Astrocyte (in vitro differentiated cells and primary cell): ENCODE measurements at regions not wholly inside any gene's neighbourhood (a gene's known extent, or its start where the extent isn't known, plus 50 kb on each side); places are given as distances from the start of the nearest gene placed in this dataset.

Experiments
- DNase-seq: peaks from one replicate; pipeline ENCODE4 v3.0.0-alpha.2; 2010; ENCODE audit warnings: low read depth
- FAIRE-seq: peaks from 2 replicates; lab custom pipeline; 2011; peaks lifted over from hg19 to GRCh38; lab: Jason Lieb, UNC
- H2AFZ ChIP-seq: 2 replicates; pipeline ENCODE4 v1.6.0; 2012; ENCODE audit warnings: low read depth, low read length, inconsistent platforms
- H3K27ac ChIP-seq: 2 replicates; pipeline ENCODE4 v1.5.1; 2011; ENCODE audit warnings: low read depth, low read length, inconsistent platforms
- H3K27me3 ChIP-seq: 2 replicates; pipeline ENCODE4 v1.6.0; 2011; ENCODE audit warnings: low read length, inconsistent platforms; ENCODE audit not compliant: insufficient read depth
- H3K36me3 ChIP-seq: 2 replicates; pipeline ENCODE4 v1.5.1; 2011; ENCODE audit warnings: low read length, inconsistent platforms; ENCODE audit not compliant: insufficient read depth
- H3K4me1 ChIP-seq: 2 replicates; pipeline ENCODE4 v1.5.1; 2011; ENCODE audit warnings: low read length, inconsistent platforms; ENCODE audit not compliant: insufficient read depth
- H3K4me2 ChIP-seq: 2 replicates; pipeline ENCODE4 v1.6.0; 2012; ENCODE audit warnings: low read length, inconsistent platforms
- H3K4me3 ChIP-seq: 2 replicates; pipeline ENCODE4 v1.5.1; 2011; ENCODE audit warnings: low read depth, mild to moderate bottlenecking, low read length, inconsistent platforms; ENCODE audit not compliant: insufficient read depth
- H3K79me2 ChIP-seq: 2 replicates; pipeline ENCODE4 v1.6.0; 2012; ENCODE audit warnings: mild to moderate bottlenecking, low read length, inconsistent platforms; ENCODE audit not compliant: insufficient read depth
- H3K9ac ChIP-seq: 2 replicates; pipeline ENCODE4 v1.6.0; 2012; ENCODE audit warnings: mild to moderate bottlenecking, low read length, inconsistent platforms
- H3K9me3 ChIP-seq: 2 replicates; pipeline ENCODE4 v1.5.1; 2012; ENCODE audit warnings: low read depth, mild to moderate bottlenecking, low read length, inconsistent platforms; ENCODE audit not compliant: insufficient read depth
- H4K20me1 ChIP-seq: 2 replicates; pipeline ENCODE4 v1.6.0; 2012; ENCODE audit warnings: low read length, inconsistent platforms; ENCODE audit not compliant: insufficient read depth
- H3K27ac Mint-ChIP-seq: one replicate; pipeline ENCODE4 v1.8.0; 2021; ENCODE audit warnings: mild to moderate bottlenecking, mixed read lengths; ENCODE audit not compliant: unreplicated experiment
- H3K27me3 Mint-ChIP-seq: one replicate; pipeline ENCODE4 v1.8.0; 2021; ENCODE audit warnings: low read depth, mixed read lengths; ENCODE audit not compliant: unreplicated experiment
- H3K36me3 Mint-ChIP-seq: one replicate; pipeline ENCODE4 v1.8.0; 2021; ENCODE audit warnings: low read depth, mixed read lengths; ENCODE audit not compliant: unreplicated experiment
- H3K4me1 Mint-ChIP-seq: one replicate; pipeline ENCODE4 v1.8.0; 2021; ENCODE audit warnings: low read depth, mixed read lengths; ENCODE audit not compliant: unreplicated experiment
- H3K4me3 Mint-ChIP-seq: one replicate; pipeline ENCODE4 v1.8.0; 2021; ENCODE audit warnings: mild to moderate bottlenecking, moderate library complexity, mixed read lengths; ENCODE audit not compliant: unreplicated experiment
- H3K9me3 Mint-ChIP-seq: one replicate; pipeline ENCODE4 v1.8.0; 2021; ENCODE audit warnings: mild to moderate bottlenecking, mixed read lengths; ENCODE audit not compliant: unreplicated experiment
- CTCF ChIP-seq: IDR thresholded peaks from 2 replicates; pipeline ENCODE4 v1.5.1; 2011; ENCODE audit warnings: low read depth, mild to moderate bottlenecking, inconsistent platforms, low read length, moderate library complexity; ENCODE audit not compliant: insufficient read depth
- EZH2 ChIP-seq: IDR thresholded peaks from 2 replicates; pipeline ENCODE4 v1.6.1; 2012; ENCODE audit warnings: mild to moderate bottlenecking, low read length, inconsistent platforms; ENCODE audit not compliant: insufficient read depth

DNA sequence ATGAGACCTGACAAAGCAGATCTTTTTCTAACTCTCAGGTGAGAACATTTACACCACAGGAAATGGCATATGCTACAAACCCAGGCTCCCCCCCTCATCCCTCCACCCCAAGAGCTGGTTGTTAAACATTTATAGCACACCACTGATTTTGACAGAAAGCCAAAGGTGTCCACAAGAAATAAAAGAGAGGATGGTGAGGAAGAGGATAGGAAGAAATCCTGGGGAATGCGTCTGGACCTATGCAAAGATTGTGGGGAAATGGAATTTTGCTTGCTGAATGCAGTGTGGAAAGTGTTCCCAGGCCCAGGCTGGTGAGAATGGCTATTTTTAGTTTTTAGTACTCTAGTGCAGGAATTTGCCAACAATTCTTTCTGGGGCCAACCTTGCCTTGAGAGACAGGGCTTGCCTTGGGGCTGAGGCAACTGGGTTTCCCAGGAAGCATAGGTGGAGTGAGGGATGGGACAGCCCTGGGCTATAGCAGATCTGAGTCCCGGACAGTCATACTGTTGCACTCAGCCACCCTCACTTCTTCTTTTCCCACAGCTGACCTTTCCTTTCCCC, 163.9 kb downstream of the ADAMTS15 start:
- no peaks in the 10 kb centered on the region for H3K9me3 ChIP-seq
- H3K79me2 ChIP-seq: no peaks in the 10 kb centered on the region
- no peaks in the 10 kb centered on the region for H4K20me1 ChIP-seq
- peak overlapping the region; percentile 100 for H3K27ac Mint-ChIP-seq
- peak overlapping the region; percentile 4 for H3K4me3 ChIP-seq
- H3K4me2 ChIP-seq: peak overlapping the region; percentile 70
- no peak overlapping the region for H2AFZ ChIP-seq
- no peaks in the 10 kb centered on the region for H3K27me3 ChIP-seq
- peaks cover under 1% of the 10 kb centered on the region for H3K27me3 Mint-ChIP-seq
- H3K36me3 ChIP-seq: no peaks in the 10 kb centered on the region
- TF ChIP-seq EZH2 (no peak), CTCF (no peak)
- no peaks in the 10 kb centered on the region for H3K36me3 Mint-ChIP-seq
- peaks cover 2% of the 10 kb centered on the region for H3K9me3 Mint-ChIP-seq
- H3K9ac ChIP-seq: peak overlapping the region; percentile 66
- H3K27ac ChIP-seq: peak overlapping the region; percentile 92
- H3K4me3 Mint-ChIP-seq: peak overlapping the region; percentile 45
- FAIRE-seq: no peak
- H3K4me1 ChIP-seq: peaks cover 15% of the 10 kb centered on the region
- peak; percentile 82 for DNase-seq
- peaks cover 21% of the 10 kb centered on the region for H3K4me1 Mint-ChIP-seq

- H3K9me3 Mint-ChIP-seq: peaks cover 4% of the 10 kb centered on the region
- H3K4me1 ChIP-seq: peaks cover 15% of the 10 kb centered on the region
- no peak overlapping the region for H3K4me3 Mint-ChIP-seq
- DNase-seq: no peak
- H4K20me1 ChIP-seq: no peaks in the 10 kb centered on the region
- no peaks in the 10 kb centered on the region for H3K27me3 ChIP-seq
- H3K36me3 ChIP-seq: no peaks in the 10 kb centered on the region
- H3K9me3 ChIP-seq: no peaks in the 10 kb centered on the region
- FAIRE-seq: no peak
- H3K9ac ChIP-seq: no peak overlapping the region
- H3K4me2 ChIP-seq: no peak overlapping the region
- H3K27ac ChIP-seq: peak overlapping the region; percentile 92
- H3K27ac Mint-ChIP-seq: peak overlapping the region; percentile 100
- H3K4me3 ChIP-seq: no peak overlapping the region
- no peaks in the 10 kb centered on the region for H3K79me2 ChIP-seq
- no peaks in the 10 kb centered on the region for H3K27me3 Mint-ChIP-seq
- no peak overlapping the region for H2AFZ ChIP-seq
- H3K4me1 Mint-ChIP-seq: peaks cover 21% of the 10 kb centered on the region
- H3K36me3 Mint-ChIP-seq: no peaks in the 10 kb centered on the region
- TF ChIP-seq CTCF: no peak
- no peak for TF ChIP-seq EZH2
Measured at GRCh38 chr11:130613396-130613795, 165.0 kb downstream of the ADAMTS15 start.

DNA sequence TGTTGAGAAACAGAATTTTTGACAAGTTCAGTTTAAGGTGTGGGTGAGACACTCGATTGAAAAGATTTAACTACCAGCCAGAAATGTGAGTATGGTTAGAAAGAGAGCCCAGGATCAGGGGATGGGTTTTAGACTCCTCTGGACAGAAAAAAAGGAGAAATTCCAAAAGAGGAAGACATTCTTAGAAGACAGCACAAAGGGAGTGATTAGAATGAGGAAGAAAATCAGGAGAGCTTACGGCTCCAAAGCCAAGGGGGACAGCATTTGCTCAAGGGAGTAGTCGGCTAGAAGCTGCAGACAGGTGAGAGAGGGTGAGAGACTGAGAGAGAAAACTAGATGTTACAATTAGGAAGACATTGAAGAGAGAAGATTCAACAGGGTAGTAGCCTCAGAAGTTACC, 166.1 kb downstream of the ADAMTS15 start:
- H3K27ac Mint-ChIP-seq: no peak overlapping the region
- TF ChIP-seq EZH2 (no peak), CTCF (no peak)
- H3K9me3 Mint-ChIP-seq: peaks cover 7% of the 10 kb centered on the region
- no peak overlapping the region for H3K4me2 ChIP-seq
- no peaks in the 10 kb centered on the region for H3K79me2 ChIP-seq
- FAIRE-seq (no peak), DNase-seq (no peak)
- no peaks in the 10 kb centered on the region for H4K20me1 ChIP-seq
- H3K4me1 Mint-ChIP-seq: peaks cover 21% of the 10 kb centered on the region
- peaks cover 3% of the 10 kb centered on the region for H3K27me3 Mint-ChIP-seq
- no peaks in the 10 kb centered on the region for H3K9me3 ChIP-seq
- H3K36me3 Mint-ChIP-seq: no peaks in the 10 kb centered on the region
- no peaks in the 10 kb centered on the region for H3K27me3 ChIP-seq
- no peak overlapping the region for H3K4me3 Mint-ChIP-seq
- H2AFZ ChIP-seq: no peak overlapping the region
- H3K4me3 ChIP-seq: no peak overlapping the region
- no peak overlapping the region for H3K9ac ChIP-seq
- H3K4me1 ChIP-seq: peaks cover 15% of the 10 kb centered on the region
- H3K27ac ChIP-seq: no peak overlapping the region
- no peaks in the 10 kb centered on the region for H3K36me3 ChIP-seq
